ENCODE measurements at regions not wholly inside any gene's neighbourhood (a gene's known extent, or its start where the extent isn't known, plus 50 kb on each side); places are given as distances from the start of the nearest gene placed in this dataset.

GRCh38 chr18:2331491-2331890, 239.8 kb downstream of the METTL4 start:
- TF ChIP-seq CTCF (IDR thresholded peaks at IDR 0.05; ENCODE audit: insufficient read depth, low read depth, low read length) (no peak), EZH2 (IDR thresholded peaks at IDR 0.05; ENCODE audit: insufficient read depth, low read length) (no peak)

Data from astrocyte (in vitro differentiated cells and primary cell).